PFSK-1 (cell line): ENCODE measurements at regions not wholly inside any gene's neighbourhood (a gene's known extent, or its start where the extent isn't known, plus 50 kb on each side); places are given as distances from the start of the nearest gene placed in this dataset.

ENCODE experiments used
- FOXP2 ChIP-seq: optimal IDR thresholded peaks from 2 replicates; pipeline ENCODE3; 2011; ENCODE audit warnings: borderline replicate concordance, control low read depth, inconsistent platforms; ENCODE audit not compliant: insufficient read depth; ENCODE audit errors: extremely low read length, extremely low read depth
- POLR2AphosphoS5 ChIP-seq: IDR thresholded peaks from 2 replicates; pipeline ENCODE4 v1.6.1; 2012; ENCODE audit warnings: low read depth, mild to moderate bottlenecking, control low read depth, low read length, moderate library complexity
- REST ChIP-seq, 2 experiments: IDR thresholded peaks; 2 replicates each; pipeline versions ENCODE4 v1.6.1 to v1.8.0; 2011 to 2012; ENCODE audit warnings: low read depth in 2 of 2, low read length in 2 of 2, control low read depth in 1 of 2, inconsistent platforms in 1 of 2, mild to moderate bottlenecking in 1 of 2, moderate library complexity in 1 of 2; ENCODE audit not compliant: insufficient read depth in 1 of 2
- SIN3A ChIP-seq: IDR thresholded peaks from 2 replicates; pipeline ENCODE4 v1.6.1; 2012; ENCODE audit warnings: mild to moderate bottlenecking, low read length, moderate library complexity, borderline replicate concordance; ENCODE audit not compliant: insufficient read depth
- TAF1 ChIP-seq: IDR thresholded peaks from 2 replicates; pipeline ENCODE4 v1.6.1; 2012; ENCODE audit warnings: low read length, control low read depth, borderline replicate concordance; ENCODE audit not compliant: insufficient read depth

- TF ChIP-seq FOXP2: no peak
- TF ChIP-seq REST (IDR thresholded peaks at IDR 0.05; ENCODE audit: insufficient read depth in 1 of 2, low read depth in 2 of 2, low read length in 2 of 2): no peak
- TF ChIP-seq SIN3A: no peak
- TF ChIP-seq TAF1: no peak
- no peak for TF ChIP-seq POLR2AphosphoS5
Observed at GRCh38 chr5:164060786-164061355, 555.5 kb downstream of the MAT2B start.

GRCh38 chr5:164062304-164062703 lies 556.9 kb downstream of the MAT2B start:
- TF ChIP-seq SIN3A (no peak), REST (IDR thresholded peaks at IDR 0.05; ENCODE audit: insufficient read depth in 1 of 2, low read depth in 2 of 2, low read length in 2 of 2) (no peak), POLR2AphosphoS5 (no peak), FOXP2 (no peak), TAF1 (no peak)

- TF ChIP-seq POLR2AphosphoS5: no peak
- TF ChIP-seq SIN3A: no peak
- TF ChIP-seq TAF1: no peak
Observed at GRCh38 chr5:164065266-164065665, 559.8 kb downstream of the MAT2B start.

GRCh38 chr5:164071671-164072070 lies 566.3 kb downstream of the MAT2B start:
- no peak for TF ChIP-seq REST (IDR thresholded peaks at IDR 0.05; ENCODE audit: insufficient read depth in 1 of 2, low read depth in 2 of 2, low read length in 2 of 2)
- no peak for TF ChIP-seq TAF1
- no peak for TF ChIP-seq POLR2AphosphoS5
- no peak for TF ChIP-seq SIN3A
- no peak for TF ChIP-seq FOXP2

- TF ChIP-seq TAF1 (no peak), POLR2AphosphoS5 (no peak), SIN3A (no peak), REST (IDR thresholded peaks at IDR 0.05; ENCODE audit: insufficient read depth in 1 of 2, low read depth in 2 of 2, low read length in 2 of 2) (no peak), FOXP2 (no peak)
Observed at GRCh38 chr5:164073081-164073480, 567.7 kb downstream of the MAT2B start.
